Inflammatory macrophage treated with lipopolysaccharide for 4 hours (primary cell): ENCODE measurements at regions not wholly inside any gene's neighbourhood (a gene's known extent, or its start where the extent isn't known, plus 50 kb on each side); places are given as distances from the start of the nearest gene placed in this dataset.

ENCODE experiments used
- DNase-seq: peaks from one replicate; pipeline ENCODE4 v3.0.0-alpha.2; 2020

GRCh38 chr12:13375583-13376345 is 179.2 kb downstream of the EMP1 start:
- DNase-seq: no peak

DNA sequence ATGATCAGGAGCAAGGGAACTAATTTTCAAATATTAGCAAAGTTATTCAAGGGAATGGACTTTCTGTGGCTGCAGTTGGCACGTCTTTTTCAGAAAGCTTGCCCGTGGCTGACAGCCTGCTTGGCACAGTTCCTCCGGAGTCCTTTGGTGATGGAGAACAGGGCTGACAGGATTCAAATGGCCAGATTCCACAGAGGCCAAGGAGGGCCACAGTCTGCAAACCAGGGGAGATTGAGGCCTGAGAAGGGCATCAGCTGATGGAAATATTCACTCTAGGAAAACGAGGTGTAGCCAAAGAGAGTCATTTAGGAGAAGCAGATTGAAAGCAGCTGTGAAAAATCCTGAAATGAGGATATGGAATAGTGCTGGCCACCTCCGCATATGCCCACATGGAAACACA is 178.3 kb downstream of the EMP1 start:
- no peak for DNase-seq

- DNase-seq: no peak
These were observed 177.3 kb downstream of the EMP1 start for GRCh38 chr12:13373803-13374202.

DNA sequence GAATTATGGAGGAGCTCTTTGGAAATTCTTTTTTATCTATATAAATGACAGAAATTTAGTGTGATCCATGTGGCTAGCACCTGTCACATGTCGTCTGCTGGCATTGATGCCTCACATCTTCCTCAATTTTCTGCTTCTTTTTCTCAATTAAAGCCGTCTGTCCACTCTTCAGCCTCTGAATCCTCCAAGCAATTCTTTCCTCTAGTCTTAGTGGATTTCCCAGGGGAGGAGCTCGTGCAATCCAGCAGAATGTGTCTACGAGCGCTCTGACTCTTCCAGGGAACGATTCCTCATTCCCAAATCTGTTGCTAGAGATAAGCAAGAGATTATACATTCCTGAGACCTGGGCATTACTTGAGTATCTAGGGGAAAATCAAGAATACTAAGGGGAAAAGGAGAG is 176.6 kb downstream of the EMP1 start:
- DNase-seq: no peak

DNA sequence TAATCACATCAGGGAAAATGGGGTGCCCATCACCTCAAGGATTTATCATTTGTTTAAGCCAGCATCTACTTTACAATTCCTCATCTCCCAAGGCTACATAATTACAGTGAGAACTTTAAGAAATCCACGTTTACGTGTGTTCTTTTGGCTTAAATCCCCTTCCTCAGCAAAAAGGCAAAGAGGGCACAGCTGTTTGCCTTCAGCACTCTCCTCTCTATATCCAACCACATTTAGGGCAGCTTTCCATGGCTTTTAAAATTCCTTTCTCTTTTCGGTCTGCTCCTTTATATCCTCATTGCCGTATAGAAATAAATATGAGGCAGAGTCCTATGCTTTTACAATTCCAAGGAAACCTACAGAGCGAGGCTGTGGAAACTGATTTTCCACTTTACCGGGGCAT is 175.9 kb downstream of the EMP1 start:
- no peak for DNase-seq

DNA sequence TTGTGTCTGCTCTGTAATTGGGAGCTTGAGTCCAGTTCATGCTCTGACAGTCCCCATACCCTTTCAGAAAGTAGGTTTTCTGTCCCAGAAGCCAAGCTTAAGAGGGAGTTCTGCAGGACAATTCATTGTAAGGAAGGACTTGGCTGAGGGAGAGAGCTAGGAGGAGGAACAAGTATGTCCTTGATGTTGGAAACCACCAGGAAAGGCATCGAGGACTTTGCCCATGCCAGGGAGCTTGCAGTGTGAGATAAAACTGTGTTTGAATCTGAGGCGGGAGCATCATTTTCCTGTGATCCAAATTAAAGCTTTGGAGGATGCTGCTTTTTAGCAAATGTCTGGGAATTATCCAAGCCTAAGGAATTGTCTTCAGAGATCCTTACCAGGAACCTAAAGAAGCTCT is 175.3 kb downstream of the EMP1 start:
- DNase-seq: no peak

DNA sequence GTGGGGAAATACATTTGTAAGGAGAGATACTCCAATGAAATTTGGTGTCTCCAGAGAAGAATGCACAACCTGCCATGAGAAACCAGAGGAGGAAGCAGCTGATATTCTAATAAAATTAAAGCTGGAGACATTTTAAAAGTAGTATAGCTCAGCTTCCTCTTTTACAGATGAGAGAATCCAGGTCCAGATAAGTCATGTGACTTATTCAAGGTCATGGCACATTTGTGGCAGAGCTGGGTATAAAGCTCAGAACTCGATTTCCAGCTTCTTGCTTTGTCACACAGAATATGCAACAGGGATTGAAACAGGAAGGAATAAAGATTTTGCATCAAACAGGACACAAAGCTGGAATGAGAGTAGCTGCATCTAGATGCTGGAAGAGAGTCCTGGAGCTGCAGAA is 174.8 kb downstream of the EMP1 start:
- DNase-seq: no peak

GRCh38 chr12:13369474-13370056 is 173.0 kb downstream of the EMP1 start:
- DNase-seq: no peak

- no peak for DNase-seq
These were observed 172.4 kb downstream of the EMP1 start for GRCh38 chr12:13368971-13369370.

GRCh38 chr12:13368431-13368830 is 171.9 kb downstream of the EMP1 start:
- DNase-seq: no peak

DNA sequence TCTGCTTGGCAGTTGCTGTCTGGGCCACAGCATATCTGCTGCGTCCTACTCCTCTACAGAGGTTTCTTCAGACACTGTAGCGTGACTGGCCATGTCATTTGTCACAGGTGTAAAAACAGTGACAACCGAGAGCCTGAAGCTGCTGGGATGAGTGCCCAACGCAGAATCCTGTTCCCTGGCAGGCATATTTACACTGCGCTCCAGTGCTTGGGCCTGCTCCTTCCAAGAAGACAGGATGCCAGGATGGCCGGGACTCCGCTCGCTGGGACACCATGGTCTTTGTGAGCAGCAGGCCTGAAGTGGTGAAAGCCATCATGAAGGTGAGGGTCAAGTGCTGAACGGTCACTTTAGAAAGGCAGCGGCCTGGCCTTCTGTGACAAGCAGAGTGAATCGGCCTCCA is 171.4 kb downstream of the EMP1 start:
- no peak for DNase-seq

DNA sequence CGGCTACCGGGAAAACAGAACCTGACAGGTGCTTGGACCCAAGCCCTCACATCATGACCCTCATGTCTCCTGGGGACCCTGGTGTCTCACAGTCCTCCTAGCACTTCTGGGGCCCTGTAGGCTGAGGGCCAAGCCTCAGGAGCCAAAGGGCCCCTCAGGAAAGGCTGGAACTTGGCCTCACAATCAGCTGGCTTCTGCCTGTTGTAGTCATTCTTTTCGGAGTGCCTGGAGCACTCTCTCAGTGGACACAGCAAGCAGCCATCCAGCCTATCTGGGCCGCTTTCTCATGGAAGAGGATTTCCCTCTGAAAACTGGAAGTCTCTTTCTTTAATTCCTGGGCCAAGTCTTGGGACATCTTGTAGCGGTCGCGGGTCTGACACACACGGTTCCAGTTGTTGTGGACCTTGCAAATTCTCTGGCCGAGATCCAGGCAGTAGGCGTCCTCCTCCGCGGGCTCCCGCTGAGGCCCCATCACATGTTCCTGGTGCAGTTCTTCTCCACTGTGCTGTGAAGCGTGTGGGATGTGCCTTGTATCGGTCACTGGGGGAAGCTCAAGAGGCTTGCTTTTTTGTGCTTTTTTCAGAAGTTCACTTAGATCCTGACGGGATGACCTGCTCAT is 169.3 kb downstream of the EMP1 start:
- DNase-seq: no peak

GRCh38 chr12:13362260-13362841 is 165.8 kb downstream of the EMP1 start:
- DNase-seq: peak; percentile 39

DNA sequence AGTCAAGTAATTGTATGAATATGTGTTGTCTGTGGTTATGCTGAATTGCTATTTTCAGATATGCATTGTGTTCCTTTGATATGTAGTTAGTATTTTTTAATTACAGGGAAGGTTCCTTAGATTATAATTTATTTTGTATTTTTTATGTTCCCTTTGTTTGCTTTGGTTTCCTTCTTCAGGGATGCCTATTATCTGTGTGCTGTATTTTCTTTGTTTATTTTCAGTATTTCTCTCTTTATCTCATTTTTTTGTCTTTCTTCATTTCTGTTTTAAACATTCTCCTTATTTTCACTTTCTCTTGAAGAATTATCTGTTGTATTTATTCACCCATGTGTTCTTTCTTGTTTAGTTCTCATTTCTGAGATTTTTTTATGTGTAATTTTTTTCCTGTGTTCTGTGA is 163.1 kb downstream of the EMP1 start:
- no peak for DNase-seq

- no peak for DNase-seq
These were observed 161.9 kb downstream of the EMP1 start for GRCh38 chr12:13358391-13358905.

- no peak for DNase-seq
These were observed 154.4 kb downstream of the EMP1 start for GRCh38 chr12:13350946-13351345.

DNA sequence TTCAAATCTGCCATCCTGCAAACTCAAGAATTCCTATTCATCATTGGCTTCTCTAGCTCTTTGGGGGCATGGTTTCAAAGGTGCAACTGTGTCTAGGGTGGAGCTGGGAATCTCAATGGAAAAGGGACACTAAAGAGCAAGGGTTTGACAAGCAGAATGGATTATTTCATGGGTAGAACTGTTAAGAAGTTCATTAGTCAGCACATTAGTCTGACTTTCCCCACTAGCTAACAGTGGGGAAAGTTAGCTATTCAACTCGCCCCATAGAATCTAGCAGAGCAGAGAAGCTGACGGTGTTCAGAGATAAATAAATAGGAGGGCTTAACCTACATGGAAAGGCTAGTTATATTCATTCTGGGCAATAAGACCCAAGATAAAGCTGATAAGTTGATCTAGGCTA is 153.9 kb downstream of the EMP1 start:
- no peak for DNase-seq

DNA sequence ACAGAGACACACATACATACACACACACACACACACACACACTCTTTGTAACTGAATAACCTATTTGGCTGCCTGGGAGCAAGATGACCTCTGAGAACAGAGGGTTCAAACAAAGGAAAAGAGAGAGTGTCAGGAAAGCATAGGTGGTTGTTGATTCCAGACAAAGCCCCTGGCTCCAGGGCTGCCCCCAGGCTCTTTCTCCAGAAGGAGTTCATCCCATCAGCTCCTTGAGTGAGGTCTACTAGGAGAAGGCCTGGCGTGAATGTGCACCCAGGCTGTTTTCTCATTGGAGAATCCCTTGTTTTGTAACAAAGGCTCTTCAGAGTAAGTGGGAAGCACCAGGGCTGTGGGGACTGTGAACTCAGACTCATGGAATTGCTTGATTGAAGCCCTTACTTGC is 151.9 kb downstream of the EMP1 start:
- DNase-seq: no peak

DNA sequence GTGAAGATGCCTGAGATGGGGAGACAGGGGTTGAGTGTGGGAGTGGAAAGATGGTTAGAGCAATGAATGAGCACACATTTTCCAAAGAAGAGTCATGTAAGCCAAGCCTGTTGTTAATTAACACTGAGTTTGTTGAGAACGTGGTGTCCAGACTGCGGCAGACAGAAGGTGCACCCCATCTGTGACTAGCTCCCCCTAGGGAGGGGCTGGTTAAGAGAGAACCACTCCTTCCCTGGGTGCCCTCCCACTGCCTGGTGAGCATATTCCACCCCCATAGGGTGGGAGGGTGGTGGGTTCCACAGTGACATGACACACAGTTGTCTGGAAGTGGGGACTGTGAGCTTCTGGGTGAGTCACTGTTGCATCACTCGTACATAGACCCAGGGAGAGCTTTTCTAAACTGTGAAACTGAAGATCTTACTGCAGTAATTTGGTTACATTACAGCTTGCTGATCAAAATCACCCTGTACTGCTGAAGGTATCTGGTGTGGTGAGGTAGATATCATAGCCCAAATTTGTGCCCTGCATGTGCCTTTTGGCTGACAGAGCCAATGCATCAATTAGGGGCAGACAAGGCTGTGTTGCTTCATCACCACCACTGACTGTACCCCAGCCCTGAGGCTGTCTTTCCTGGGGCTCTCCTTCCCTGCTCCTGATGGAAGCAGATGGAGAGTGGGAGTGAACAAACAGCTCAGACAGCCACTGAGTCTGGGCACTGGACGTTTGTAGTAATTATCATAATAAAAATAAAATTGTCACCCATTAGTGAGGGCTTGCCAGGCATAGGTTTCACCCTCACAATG is 150.9 kb downstream of the EMP1 start:
- DNase-seq: no peak

DNA sequence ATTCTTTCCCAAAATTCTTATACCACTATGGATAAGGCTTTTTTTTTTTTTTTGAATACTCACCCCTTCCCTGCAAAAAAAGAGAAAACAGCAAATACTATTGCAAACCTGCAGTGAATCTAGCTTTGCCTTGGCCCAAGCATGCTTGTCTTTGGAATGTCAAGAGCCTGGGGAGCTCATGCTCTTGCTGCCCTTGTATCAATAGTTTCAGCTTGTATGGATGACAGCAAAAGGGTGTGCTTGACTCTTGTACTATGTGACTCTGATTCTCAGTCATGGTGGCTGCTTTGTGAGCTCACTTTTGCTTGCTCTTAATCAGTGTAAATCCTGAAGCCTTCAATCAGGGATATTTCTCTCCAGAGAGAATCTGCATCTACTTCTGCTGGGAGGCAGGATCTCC is 149.2 kb downstream of the EMP1 start:
- DNase-seq: no peak

- DNase-seq: no peak
These were observed 146.8 kb downstream of the EMP1 start for GRCh38 chr12:13343375-13343774.

- no peak for DNase-seq
These were observed 146.4 kb downstream of the EMP1 start for GRCh38 chr12:13342971-13343370.

- no peak for DNase-seq
These were observed 143.6 kb downstream of the EMP1 start for GRCh38 chr12:13340149-13340548.
